Type B pancreatic cell (in vitro differentiated cells): ENCODE measurements at regions not wholly inside any gene's neighbourhood (a gene's known extent, or its start where the extent isn't known, plus 50 kb on each side); places are given as distances from the start of the nearest gene placed in this dataset.

Experiments
- DNase-seq: peaks from one replicate; pipeline ENCODE4 v3.0.0; 2021; ENCODE audit warnings: mixed read lengths; ENCODE audit not compliant: unreplicated experiment; ENCODE audit errors: extremely low spot score
- H3K27ac Mint-ChIP-seq: 2 replicates; pipeline ENCODE4 v1.8.0; 2021; ENCODE audit warnings: mild to moderate bottlenecking, mixed read lengths
- H3K27me3 Mint-ChIP-seq: 2 replicates; pipeline ENCODE4 v1.8.0; 2021; ENCODE audit warnings: mixed read lengths
- H3K36me3 Mint-ChIP-seq: 2 replicates; pipeline ENCODE4 v1.8.0; 2021; ENCODE audit warnings: mixed read lengths
- H3K4me1 Mint-ChIP-seq: one replicate; pipeline ENCODE4 v1.8.0; 2021; ENCODE audit warnings: mixed read lengths; ENCODE audit not compliant: unreplicated experiment
- H3K4me3 Mint-ChIP-seq: 2 replicates; pipeline ENCODE4 v1.8.0; 2021; ENCODE audit warnings: mild to moderate bottlenecking, mixed read lengths
- H3K9me3 Mint-ChIP-seq: 2 replicates; pipeline ENCODE4 v1.8.0; 2021; ENCODE audit warnings: mixed read lengths
- CTCF ChIP-seq: fragments of 200-600 bp; sonication (generic); conservative IDR thresholded peaks from 2 replicates; pipeline ENCODE4 v1.5.0; 2021; ENCODE audit warnings: antibody characterized with exemption, mild to moderate bottlenecking

GRCh38 chr10:131514454-131514853 lies 202.9 kb upstream of the TCERG1L start:
- no peak for DNase-seq
- no peak overlapping the region for H3K27ac Mint-ChIP-seq
- H3K4me3 Mint-ChIP-seq = no peak overlapping the region
- H3K36me3 Mint-ChIP-seq = no peaks in the 10 kb centered on the region
- TF ChIP-seq CTCF = no peak
- peaks cover 4% of the 10 kb centered on the region for H3K9me3 Mint-ChIP-seq
- peaks cover 3% of the 10 kb centered on the region for H3K4me1 Mint-ChIP-seq
- peaks cover 27% of the 10 kb centered on the region for H3K27me3 Mint-ChIP-seq

- Mint-ChIP-seq H3K27ac (no peak overlapping the region), H3K4me3 (no peak overlapping the region), H3K9me3 (no peaks in the 10 kb centered on the region)
These were observed 204.8 kb upstream of the TCERG1L start for GRCh38 chr10:131516285-131516684.

GRCh38 chr10:131517781-131518180 lies 206.3 kb upstream of the TCERG1L start:
- no peak for DNase-seq
- Mint-ChIP-seq H3K9me3 (no peaks in the 10 kb centered on the region), H3K36me3 (no peaks in the 10 kb centered on the region), H3K4me1 (peaks cover 3% of the 10 kb centered on the region), H3K4me3 (no peak overlapping the region), H3K27me3 (peaks cover 32% of the 10 kb centered on the region), H3K27ac (no peak overlapping the region)
- TF ChIP-seq CTCF = no peak

More at GRCh38 chr10:131516285-131516684, 204.8 kb upstream of the TCERG1L start:
- Mint-ChIP-seq H3K36me3 (no peaks in the 10 kb centered on the region), H3K4me1 (peaks cover 3% of the 10 kb centered on the region), H3K27me3 (peaks cover 32% of the 10 kb centered on the region)
- no peak for TF ChIP-seq CTCF
- no peak for DNase-seq

GRCh38 chr10:131519723-131520605 lies 208.4 kb upstream of the TCERG1L start:
- peaks cover 25% of the 10 kb centered on the region for H3K27me3 Mint-ChIP-seq
- H3K27ac Mint-ChIP-seq = no peak overlapping the region
- no peaks in the 10 kb centered on the region for H3K9me3 Mint-ChIP-seq
- DNase-seq = no peak
- no peaks in the 10 kb centered on the region for H3K4me1 Mint-ChIP-seq
- no peaks in the 10 kb centered on the region for H3K36me3 Mint-ChIP-seq
- no peak for TF ChIP-seq CTCF
- no peak overlapping the region for H3K4me3 Mint-ChIP-seq

GRCh38 chr10:131531265-131532190 lies 220.0 kb upstream of the TCERG1L start:
- no peak for TF ChIP-seq CTCF
- peaks cover 4% of the 10 kb centered on the region for H3K27me3 Mint-ChIP-seq
- no peaks in the 10 kb centered on the region for H3K4me1 Mint-ChIP-seq
- no peak for DNase-seq
- peaks cover 6% of the 10 kb centered on the region for H3K9me3 Mint-ChIP-seq
- H3K36me3 Mint-ChIP-seq = no peaks in the 10 kb centered on the region
- no peak overlapping the region for H3K4me3 Mint-ChIP-seq
- H3K27ac Mint-ChIP-seq = no peak overlapping the region
